H9 (cell line): ENCODE measurements at regions not wholly inside any gene's neighbourhood (a gene's known extent, or its start where the extent isn't known, plus 50 kb on each side); places are given as distances from the start of the nearest gene placed in this dataset.

Experiments used
- DNase-seq: peaks from one replicate; pipeline ENCODE4 v3.0.0-alpha.2; 2017
- H2AFZ ChIP-seq: one replicate; pipeline ENCODE4 v1.6.1; 2013; ENCODE audit warnings: mild to moderate bottlenecking, low read length, control low read depth, moderate library complexity
- H2AK5ac ChIP-seq: 2 replicates; pipeline ENCODE4 v1.6.1; 2013; ENCODE audit warnings: low read length, control low read depth, mixed read lengths; ENCODE audit not compliant: insufficient read length
- H2BK120ac ChIP-seq: one replicate; pipeline ENCODE4 v1.6.1; 2013; ENCODE audit warnings: low read depth, mild to moderate bottlenecking, low read length, control low read depth, inconsistent platforms; ENCODE audit not compliant: poor library complexity, severe bottlenecking
- H2BK12ac ChIP-seq: 2 replicates; pipeline ENCODE4 v1.6.1; 2013; ENCODE audit warnings: low read length, control low read depth, mixed read lengths, low read depth; ENCODE audit not compliant: insufficient read length
- H2BK15ac ChIP-seq: 2 replicates; pipeline ENCODE4 v1.6.1; 2013; ENCODE audit warnings: low read depth, low read length, control low read depth
- H2BK20ac ChIP-seq: one replicate; pipeline ENCODE4 v1.6.1; 2013; ENCODE audit warnings: low read depth, mild to moderate bottlenecking, low read length, control low read depth, inconsistent platforms; ENCODE audit not compliant: poor library complexity, severe bottlenecking
- H2BK5ac ChIP-seq: 2 replicates; pipeline ENCODE4 v1.6.1; 2013; ENCODE audit warnings: low read length, control low read depth, mixed read lengths; ENCODE audit not compliant: insufficient read length
- H3K14ac ChIP-seq: 2 replicates; pipeline ENCODE4 v1.6.1; 2013; ENCODE audit warnings: low read length, control low read depth; ENCODE audit not compliant: insufficient read depth
- H3K18ac ChIP-seq: 2 replicates; pipeline ENCODE4 v1.6.1; 2013; ENCODE audit warnings: low read depth, mild to moderate bottlenecking, mixed read lengths, low read length, control low read depth; ENCODE audit not compliant: insufficient read length
- H3K23ac ChIP-seq: 2 replicates; pipeline ENCODE4 v1.6.1; 2013; ENCODE audit warnings: low read length, control low read depth, mixed read lengths, low read depth; ENCODE audit not compliant: insufficient read length
- H3K23me2 ChIP-seq: 2 replicates; pipeline ENCODE4 v1.6.1; 2013; ENCODE audit warnings: low read depth, mild to moderate bottlenecking, mixed read lengths, low read length, control low read depth; ENCODE audit not compliant: insufficient read length, poor library complexity, severe bottlenecking
- H3K27ac ChIP-seq: 2 replicates; pipeline ENCODE4 v1.5.1; 2013; ENCODE audit warnings: low read length, control low read depth, mixed read lengths, low read depth; ENCODE audit not compliant: insufficient read length
- H3K27me3 ChIP-seq: 2 replicates; pipeline ENCODE4 v1.6.1; 2013; ENCODE audit warnings: low read length, control low read depth, inconsistent platforms; ENCODE audit not compliant: insufficient read depth
- H3K4ac ChIP-seq: 2 replicates; pipeline ENCODE4 v1.6.1; 2013; ENCODE audit warnings: low read depth, mild to moderate bottlenecking, control low read depth, inconsistent platforms, low read length, moderate library complexity
- H3K4me1 ChIP-seq: 2 replicates; pipeline ENCODE4 v1.6.1; 2013; ENCODE audit warnings: low read length, control low read depth, inconsistent platforms; ENCODE audit not compliant: insufficient read depth
- H3K4me2 ChIP-seq: 2 replicates; pipeline ENCODE4 v1.6.1; 2013; ENCODE audit warnings: low read length, control low read depth, mixed read lengths; ENCODE audit not compliant: insufficient read length, insufficient read depth
- H3K56ac ChIP-seq: 2 replicates; pipeline ENCODE4 v1.6.1; 2013; ENCODE audit warnings: low read depth, mild to moderate bottlenecking, mixed read lengths, low read length, control low read depth; ENCODE audit not compliant: insufficient read length
- H3K79me1 ChIP-seq: 2 replicates; pipeline ENCODE4 v1.6.1; 2013; ENCODE audit warnings: low read depth, mild to moderate bottlenecking, moderate library complexity, low read length, control low read depth, inconsistent platforms; ENCODE audit not compliant: insufficient read depth, poor library complexity, severe bottlenecking
- H3K79me2 ChIP-seq: 2 replicates; pipeline ENCODE4 v1.6.1; 2013; ENCODE audit warnings: low read length, control low read depth, inconsistent platforms; ENCODE audit not compliant: insufficient read depth
- H3K9ac ChIP-seq: 2 replicates; pipeline ENCODE4 v1.6.1; 2013; ENCODE audit warnings: low read length, control low read depth, mixed read lengths; ENCODE audit not compliant: insufficient read length; ENCODE audit errors: extremely low read depth
- H3K9me3 ChIP-seq: one replicate; pipeline ENCODE4 v1.6.1; 2013; ENCODE audit warnings: low read depth, low read length, inconsistent platforms; ENCODE audit not compliant: control insufficient read depth
- H3T11ph ChIP-seq: one replicate; pipeline ENCODE4 v1.6.1; 2013; ENCODE audit warnings: mild to moderate bottlenecking, low read length, control low read depth, inconsistent platforms
- H4K20me1 ChIP-seq: one replicate; pipeline ENCODE4 v1.6.1; 2013; ENCODE audit not compliant: control insufficient read depth, insufficient read length, insufficient read depth
- H4K5ac ChIP-seq: 2 replicates; pipeline ENCODE4 v1.6.1; 2013; ENCODE audit warnings: low read depth, mild to moderate bottlenecking, mixed read lengths, low read length, control low read depth; ENCODE audit not compliant: insufficient read length
- H4K8ac ChIP-seq: replicated peaks from 2 replicates; pipeline ENCODE4 v1.6.1; 2013; ENCODE audit warnings: low read length, control low read depth, mixed read lengths, low read depth; ENCODE audit not compliant: insufficient read length
- H4K91ac ChIP-seq: 2 replicates; pipeline ENCODE4 v1.6.1; 2013; ENCODE audit warnings: low read depth, mild to moderate bottlenecking, moderate library complexity, mixed read lengths, low read length, control low read depth; ENCODE audit not compliant: insufficient read length
- H3K27ac Mint-ChIP-seq, 3 experiments: 2 replicates in 2 of 3; 3 replicates in 1 of 3; pipeline ENCODE4 v1.8.0; 2020 to 2021; ENCODE audit warnings: mixed read lengths in 3 of 3, mild to moderate bottlenecking in 1 of 3, moderate library complexity in 1 of 3
- H3K27me3 Mint-ChIP-seq: 2 replicates; pipeline ENCODE4 v1.8.0; 2021; ENCODE audit warnings: low read depth, mild to moderate bottlenecking, moderate library complexity, mixed read lengths
- H3K36me3 Mint-ChIP-seq, 3 experiments: 2 replicates in 2 of 3; 3 replicates in 1 of 3; pipeline ENCODE4 v1.8.0; 2020 to 2021; ENCODE audit warnings: low read depth in 3 of 3, mixed read lengths in 3 of 3; ENCODE audit not compliant: insufficient read depth in 1 of 3
- H3K4me1 Mint-ChIP-seq, 2 experiments: 2 replicates each; pipeline ENCODE4 v1.8.0; 2020; ENCODE audit warnings: mixed read lengths in 2 of 2
- H3K4me3 Mint-ChIP-seq, 2 experiments: 2 replicates in 1 of 2; 3 replicates in 1 of 2; pipeline ENCODE4 v1.8.0; 2020 to 2021; ENCODE audit warnings: mild to moderate bottlenecking in 2 of 2, mixed read lengths in 2 of 2, moderate library complexity in 1 of 2
- H3K9me3 Mint-ChIP-seq, 2 experiments: 2 replicates in 1 of 2; 3 replicates in 1 of 2; pipeline ENCODE4 v1.8.0; 2020; ENCODE audit warnings: mild to moderate bottlenecking in 2 of 2, mixed read lengths in 2 of 2, moderate library complexity in 1 of 2
- CTCF ChIP-seq: fragments of 200-600 bp; sonication (generic); conservative IDR thresholded peaks from 3 replicates; pipeline ENCODE4 v1.8.0; 2021; ENCODE audit warnings: antibody characterized with exemption, mild to moderate bottlenecking
- WGBS: extraction: QIAGEN DNeasy Blood & Tissue Kit; methylation state at CpG from one replicate; pipeline ENCODE4 v1.1.7; 2013; ENCODE audit warnings: missing lambda C conversion rate, low lambda C conversion rate, mixed read lengths; ENCODE audit not compliant: insufficient read length; ENCODE audit errors: extremely low coverage; 5-methylcytosine and 5-hydroxymethylcytosine counted together

GRCh38 chr3:170740285-170740684 lies 129.7 kb downstream of the RPL22L1 start:
- no peak overlapping the region for H4K8ac ChIP-seq
- no peak overlapping the region for H2BK120ac ChIP-seq
- no peaks in the 10 kb centered on the region for H3K23me2 ChIP-seq
- no peak overlapping the region for H3K4me3 Mint-ChIP-seq
- no peak overlapping the region for H2BK5ac ChIP-seq
- H2AK5ac ChIP-seq: no peak overlapping the region
- no peak overlapping the region for H3K56ac ChIP-seq
- no peaks in the 10 kb centered on the region; the same call in 1 of the 2 replicates for H3K27me3 Mint-ChIP-seq
- no peak overlapping the region for H2AFZ ChIP-seq
- H3K36me3 Mint-ChIP-seq: no peaks in the 10 kb centered on the region
- H3K4me2 ChIP-seq: no peak overlapping the region
- H3K9ac ChIP-seq: no peak overlapping the region
- H4K5ac ChIP-seq: no peak overlapping the region
- no peaks in the 10 kb centered on the region for H3K79me2 ChIP-seq
- WGBS: no CpG with 5 or more reads among the region's 3 CpGs
- no peaks in the 10 kb centered on the region for H3K79me1 ChIP-seq
- H3K18ac ChIP-seq: no peak overlapping the region
- H3K27ac ChIP-seq: no peak overlapping the region
- DNase-seq: no peak
- H2BK15ac ChIP-seq: no peak overlapping the region
- H3K27ac Mint-ChIP-seq: no peak overlapping the region; a peak in 1 of 7 replicates
- no peak overlapping the region for H2BK12ac ChIP-seq
- H3K23ac ChIP-seq: no peak overlapping the region
- no peaks in the 10 kb centered on the region; the same call in 1 of the 2 replicates for H3K27me3 ChIP-seq
- H4K91ac ChIP-seq: no peak overlapping the region
- no peak for TF ChIP-seq CTCF
- H4K20me1 ChIP-seq: no peaks in the 10 kb centered on the region
- H3K4me1 Mint-ChIP-seq: peaks cover 2 to 3% of the 10 kb centered on the region in 2 experiments; a peak in 1 of 4 replicates
- no peaks in the 10 kb centered on the region for H3K4me1 ChIP-seq
- H2BK20ac ChIP-seq: no peak overlapping the region
- H3T11ph ChIP-seq: no peak overlapping the region
- H3K9me3 ChIP-seq: no peaks in the 10 kb centered on the region
- peaks cover 3% of the 10 kb centered on the region in 2 experiments; a peak in 3 of 5 replicates for H3K9me3 Mint-ChIP-seq
- H3K14ac ChIP-seq: no peak overlapping the region
- no peak overlapping the region for H3K4ac ChIP-seq
